ENCODE measurements at regions not wholly inside any gene's neighbourhood (a gene's known extent, or its start where the extent isn't known, plus 50 kb on each side); places are given as distances from the start of the nearest gene placed in this dataset.
A peak's percentile ranks its signal among the peaks of the same experiment; 100 is the strongest.

GRCh38 chr2:160649698-160650097 is 156.1 kb upstream of the RBMS1 start:
- ATAC-seq (ENCODE audit: insufficient read depth, low FRiP score) (no peak), DNase-seq (no peak)
- no peak for TF ChIP-seq CTCF (IDR thresholded peaks at IDR 0.05; ENCODE audit: control extremely low read depth, extremely low read depth)
- Histone ChIP-seq H3K27ac (ENCODE audit: low read depth in 1 of 2, low read length in 1 of 2) (no peak overlapping the region), H3K4me1 (ENCODE audit: control insufficient read depth in 5 of 5, insufficient read depth in 5 of 5, low read length in 5 of 5) (peaks cover 0 to 4% (median 0%) of the 10 kb centered on the region in 5 donors), H3K9ac (ENCODE audit: insufficient read depth in 1 of 2, low read length in 2 of 2) (no peak overlapping the region), H3K27me3 (ENCODE audit: control insufficient read depth in 3 of 3, insufficient read depth in 3 of 3, low read length in 2 of 3) (no peaks in the 10 kb centered on the region), H3K9me3 (ENCODE audit: control insufficient read depth in 4 of 4, insufficient read depth in 3 of 4, low read length in 3 of 4) (no peaks in the 10 kb centered on the region), H3K4me3 (no peak overlapping the region), H3K36me3 (ENCODE audit: control insufficient read depth in 4 of 4, insufficient read depth in 4 of 4, low read length in 4 of 4) (no peaks in the 10 kb centered on the region)
- WGBS, 2 donors = 96 to 98% methylated on average over 12 of the region's 12 CpGs

- Histone ChIP-seq H3K27me3 (ENCODE audit: control insufficient read depth in 3 of 3, insufficient read depth in 3 of 3, low read length in 2 of 3) (no peaks in the 10 kb centered on the region), H3K9me3 (ENCODE audit: control insufficient read depth in 4 of 4, insufficient read depth in 3 of 4, low read length in 3 of 4) (no peaks in the 10 kb centered on the region), H3K27ac (ENCODE audit: low read depth in 1 of 2, low read length in 1 of 2) (no peak overlapping the region), H3K9ac (ENCODE audit: insufficient read depth in 1 of 2, low read length in 2 of 2) (no peak overlapping the region), H3K4me3 (no peak overlapping the region), H3K4me1 (ENCODE audit: control insufficient read depth in 5 of 5, insufficient read depth in 5 of 5, low read length in 5 of 5) (peaks cover 0 to 4% (median 0%) of the 10 kb centered on the region in 5 donors), H3K36me3 (ENCODE audit: control insufficient read depth in 4 of 4, insufficient read depth in 4 of 4, low read length in 4 of 4) (no peaks in the 10 kb centered on the region)
- ATAC-seq (ENCODE audit: insufficient read depth, low FRiP score) (no peak), DNase-seq (no peak)
- 47 to 63% methylated on average over 3 of the region's 3 CpGs for WGBS, 2 donors
- TF ChIP-seq CTCF (IDR thresholded peaks at IDR 0.05; ENCODE audit: control extremely low read depth, extremely low read depth) = no peak
Measured at GRCh38 chr2:160650196-160651118, 156.8 kb upstream of the RBMS1 start.

- WGBS, 2 donors = 71 to 82% methylated on average over 4 of the region's 4 CpGs
- no peak overlapping the region for H3K4me3 ChIP-seq
- peak overlapping the region in 1 of 2 donors; percentile 13 for H3K27ac ChIP-seq (ENCODE audit: low read depth in 1 of 2, low read length in 1 of 2)
- no peak overlapping the region for H3K9ac ChIP-seq (ENCODE audit: insufficient read depth in 1 of 2, low read length in 2 of 2)
- no peaks in the 10 kb centered on the region for H3K27me3 ChIP-seq (ENCODE audit: control insufficient read depth in 3 of 3, insufficient read depth in 3 of 3, low read length in 2 of 3)
- DNase-seq = no peak
- H3K4me1 ChIP-seq (ENCODE audit: control insufficient read depth in 5 of 5, insufficient read depth in 5 of 5, low read length in 5 of 5) = peaks cover 0 to 4% (median 0%) of the 10 kb centered on the region in 5 donors
- H3K9me3 ChIP-seq (ENCODE audit: control insufficient read depth in 4 of 4, insufficient read depth in 3 of 4, low read length in 3 of 4) = no peaks in the 10 kb centered on the region
- H3K36me3 ChIP-seq (ENCODE audit: control insufficient read depth in 4 of 4, insufficient read depth in 4 of 4, low read length in 4 of 4) = no peaks in the 10 kb centered on the region
- ATAC-seq (ENCODE audit: insufficient read depth, low FRiP score) = no peak
- no peak for TF ChIP-seq CTCF (IDR thresholded peaks at IDR 0.05; ENCODE audit: control extremely low read depth, extremely low read depth)
Measured at GRCh38 chr2:160651416-160652200, 158.0 kb upstream of the RBMS1 start.
